ENCODE measurements at regions not wholly inside any gene's neighbourhood (a gene's known extent, or its start where the extent isn't known, plus 50 kb on each side); places are given as distances from the start of the nearest gene placed in this dataset.

GRCh38 chr22:48742191-48742555 is 1085.5 kb downstream of the BRD1 start:
- FAIRE-seq = no peak

GRCh38 chr22:48741540-48741939 is 1086.1 kb downstream of the BRD1 start:
- no peak for FAIRE-seq

- no peak for FAIRE-seq
These were observed 1086.8 kb downstream of the BRD1 start for GRCh38 chr22:48740731-48741405.

- FAIRE-seq = no peak
These were observed 1087.5 kb downstream of the BRD1 start for GRCh38 chr22:48740086-48740730.

GRCh38 chr22:48739348-48740085 is 1088.2 kb downstream of the BRD1 start:
- FAIRE-seq = no peak

- FAIRE-seq = no peak
These were observed 1089.3 kb downstream of the BRD1 start for GRCh38 chr22:48738204-48738980.

GRCh38 chr22:48737461-48738203 is 1090.0 kb downstream of the BRD1 start:
- FAIRE-seq = no peak

- no peak for FAIRE-seq
These were observed 1090.8 kb downstream of the BRD1 start for GRCh38 chr22:48736593-48737460.

- FAIRE-seq = no peak
These were observed 1092.7 kb downstream of the BRD1 start for GRCh38 chr22:48734961-48735360.

- no peak for FAIRE-seq
These were observed 1093.3 kb downstream of the BRD1 start for GRCh38 chr22:48734359-48734758.

GRCh38 chr22:48729499-48730171 is 1098.0 kb downstream of the BRD1 start:
- peak; percentile 79 for FAIRE-seq

- FAIRE-seq = no peak
These were observed 1100.1 kb downstream of the BRD1 start for GRCh38 chr22:48727454-48728058.

GRCh38 chr22:48724899-48725298 is 1102.8 kb downstream of the BRD1 start:
- no peak for FAIRE-seq

GRCh38 chr22:48722661-48723060 is 1105.0 kb downstream of the BRD1 start:
- no peak for FAIRE-seq

- no peak for FAIRE-seq
These were observed 1106.3 kb downstream of the BRD1 start for GRCh38 chr22:48721395-48721669.

GRCh38 chr22:48720662-48721394 is 1106.8 kb downstream of the BRD1 start:
- no peak for FAIRE-seq

GRCh38 chr22:48719978-48720661 is 1107.6 kb downstream of the BRD1 start:
- no peak for FAIRE-seq

- no peak for FAIRE-seq
These were observed 1108.7 kb downstream of the BRD1 start for GRCh38 chr22:48718818-48719500.
